ENCODE measurements at regions not wholly inside any gene's neighbourhood (a gene's known extent, or its start where the extent isn't known, plus 50 kb on each side); places are given as distances from the start of the nearest gene placed in this dataset.

- TF ChIP-seq, protein P1, sequence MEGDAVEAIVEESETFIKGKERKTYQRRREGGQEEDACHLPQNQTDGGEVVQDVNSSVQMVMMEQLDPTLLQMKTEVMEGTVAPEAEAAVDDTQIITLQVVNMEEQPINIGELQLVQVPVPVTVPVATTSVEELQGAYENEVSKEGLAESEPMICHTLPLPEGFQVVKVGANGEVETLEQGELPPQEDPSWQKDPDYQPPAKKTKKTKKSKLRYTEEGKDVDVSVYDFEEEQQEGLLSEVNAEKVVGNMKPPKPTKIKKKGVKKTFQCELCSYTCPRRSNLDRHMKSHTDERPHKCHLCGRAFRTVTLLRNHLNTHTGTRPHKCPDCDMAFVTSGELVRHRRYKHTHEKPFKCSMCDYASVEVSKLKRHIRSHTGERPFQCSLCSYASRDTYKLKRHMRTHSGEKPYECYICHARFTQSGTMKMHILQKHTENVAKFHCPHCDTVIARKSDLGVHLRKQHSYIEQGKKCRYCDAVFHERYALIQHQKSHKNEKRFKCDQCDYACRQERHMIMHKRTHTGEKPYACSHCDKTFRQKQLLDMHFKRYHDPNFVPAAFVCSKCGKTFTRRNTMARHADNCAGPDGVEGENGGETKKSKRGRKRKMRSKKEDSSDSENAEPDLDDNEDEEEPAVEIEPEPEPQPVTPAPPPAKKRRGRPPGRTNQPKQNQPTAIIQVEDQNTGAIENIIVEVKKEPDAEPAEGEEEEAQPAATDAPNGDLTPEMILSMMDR (IDR thresholded peaks at IDR 0.05), result no peak
- TF ChIP-seq POLR2AphosphoS5 (IDR thresholded peaks at IDR 0.05), result no peak
- TF ChIP-seq POLR2A (IDR thresholded peaks at IDR 0.05), result no peak
Measured at GRCh38 chr22:27687984-27688545, 113.5 kb downstream of the MN1 start.

Measured in prostate gland (tissue), 2 donors.